Adrenal gland (tissue), 9 donors: ENCODE measurements at regions not wholly inside any gene's neighbourhood (a gene's known extent, or its start where the extent isn't known, plus 50 kb on each side); places are given as distances from the start of the nearest gene placed in this dataset.

Experiments
- DNase-seq, 7 donors: peaks; one replicate each; pipeline ENCODE4 v3.0.0-alpha.2; 2019 to 2020
- H3K27ac ChIP-seq, 5 donors: fragments of 200-600 bp; sonication (generic) in 4 of 5; 1 replicate in 3 of 5; 2 replicates in 2 of 5; pipeline versions ENCODE4 v1.5.1 to v1.8.0; 2016 to 2020; ENCODE audit warnings: mild to moderate bottlenecking in 1 of 5
- H3K27me3 ChIP-seq: fragments of 200-600 bp; 2 replicates; pipeline ENCODE4 v1.8.0; 2021
- H3K36me3 ChIP-seq, 2 donors: fragments of 200-600 bp; replicated peaks in 1 of 2; 1 replicate in 1 of 2; 2 replicates in 1 of 2; pipeline versions ENCODE4 v1.5.1 to v1.8.0; 2018 to 2022
- H3K4me1 ChIP-seq, 2 donors: fragments of 200-600 bp; replicated peaks in 1 of 2; 1 replicate in 1 of 2; 2 replicates in 1 of 2; pipeline versions ENCODE4 v1.5.1 to v1.8.0; 2018 to 2021
- H3K4me3 ChIP-seq, 4 donors: fragments of 200-600 bp; sonication (generic) in 3 of 4; one replicate each; pipeline ENCODE4 v1.5.1; 2016 to 2018
- H3K9me3 ChIP-seq, 3 donors: fragments of 200-600 bp; sonication (generic) in 1 of 3; replicated peaks in 1 of 3; 1 replicate in 2 of 3; 2 replicates in 1 of 3; pipeline versions ENCODE4 v1.5.1 to v1.8.0; 2016 to 2021
- POLR2A ChIP-seq, 2 donors: fragments of 450-650 bp; IDR thresholded peaks; one replicate each; pipeline ENCODE4 v1.6.1; 2017; ENCODE audit warnings: antibody characterized with exemption in 2 of 2, mild to moderate bottlenecking in 2 of 2, moderate library complexity in 1 of 2
- WGBS, 4 donors: extraction: QIAGEN DNeasy Blood & Tissue Kit in 2 of 4; methylation state at CpG; one replicate each; pipeline versions ENCODE4 v1.1.5 to v1.1.7; 2013 to 2017; 5-methylcytosine and 5-hydroxymethylcytosine counted together
- intact Hi-C, 2 donors: fragments of 100-400 bp; cut with DNase I; formaldehyde crosslinking; loops; one replicate each; pipeline versions ENCODE4 v1.14.1 to v1.15.0; 2022 to 2023
- TF ChIP-seq, protein P1 (sequence below), 6 experiments: fragments of 450-650 bp in 4 of 6; fragments of 200-600 bp in 2 of 6; sonication (generic) in 1 of 6; IDR thresholded peaks; 1 replicate in 5 of 6; 2 replicates in 1 of 6; pipeline versions ENCODE4 v1.5.1 to v1.8.0; 2016 to 2021; ENCODE audit warnings: antibody characterized with exemption in 6 of 6, mild to moderate bottlenecking in 2 of 6, moderate library complexity in 1 of 6
- donor health status: healthy with polysubstance abuse.
- donor health status: Bipolar disorder and iron deficiency.
- donor health status: DM: yes; HTN: yes; CAD: no.
- donor health status: DM: no; HTN: no; CAD: no.
- donor health status: DM: no; HTN: no; CAD: no.

DNA sequence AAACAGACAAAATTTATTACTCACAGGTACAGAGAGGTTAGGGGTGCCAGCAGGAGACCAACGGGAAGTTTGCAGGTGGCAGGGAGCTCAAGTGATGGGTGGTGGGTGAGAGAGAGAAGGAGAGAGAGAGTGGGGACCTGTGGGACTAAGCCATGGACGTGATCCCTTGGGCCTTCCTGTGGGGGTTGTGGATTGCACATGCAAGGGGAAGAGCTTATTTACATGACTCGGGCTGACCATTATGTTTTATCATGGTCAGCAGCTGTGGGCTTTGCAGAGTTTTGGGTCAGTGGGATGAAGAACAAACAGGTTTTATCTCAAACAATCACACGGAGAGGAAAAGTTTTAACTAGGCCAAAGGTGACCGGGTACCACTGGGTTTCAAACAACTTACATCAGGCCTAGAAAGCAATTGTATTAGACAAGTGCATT, 156.2 kb upstream of the EXOC2 start:
- H3K36me3 ChIP-seq: no peaks in the 10 kb centered on the region
- H3K27ac ChIP-seq: no peak overlapping the region
- DNase-seq: no peak
- intact Hi-C loops: no loop called here
- no peaks in the 10 kb centered on the region for H3K4me1 ChIP-seq
- 69 to 81% (median 73%) methylated on average over 5 of the region's 5 CpGs for WGBS, 4 donors
- no peaks in the 10 kb centered on the region for H3K27me3 ChIP-seq
- TF ChIP-seq, protein P1, sequence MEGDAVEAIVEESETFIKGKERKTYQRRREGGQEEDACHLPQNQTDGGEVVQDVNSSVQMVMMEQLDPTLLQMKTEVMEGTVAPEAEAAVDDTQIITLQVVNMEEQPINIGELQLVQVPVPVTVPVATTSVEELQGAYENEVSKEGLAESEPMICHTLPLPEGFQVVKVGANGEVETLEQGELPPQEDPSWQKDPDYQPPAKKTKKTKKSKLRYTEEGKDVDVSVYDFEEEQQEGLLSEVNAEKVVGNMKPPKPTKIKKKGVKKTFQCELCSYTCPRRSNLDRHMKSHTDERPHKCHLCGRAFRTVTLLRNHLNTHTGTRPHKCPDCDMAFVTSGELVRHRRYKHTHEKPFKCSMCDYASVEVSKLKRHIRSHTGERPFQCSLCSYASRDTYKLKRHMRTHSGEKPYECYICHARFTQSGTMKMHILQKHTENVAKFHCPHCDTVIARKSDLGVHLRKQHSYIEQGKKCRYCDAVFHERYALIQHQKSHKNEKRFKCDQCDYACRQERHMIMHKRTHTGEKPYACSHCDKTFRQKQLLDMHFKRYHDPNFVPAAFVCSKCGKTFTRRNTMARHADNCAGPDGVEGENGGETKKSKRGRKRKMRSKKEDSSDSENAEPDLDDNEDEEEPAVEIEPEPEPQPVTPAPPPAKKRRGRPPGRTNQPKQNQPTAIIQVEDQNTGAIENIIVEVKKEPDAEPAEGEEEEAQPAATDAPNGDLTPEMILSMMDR (IDR thresholded peaks at IDR 0.05): no peak
- H3K9me3 ChIP-seq: no peaks in the 10 kb centered on the region
- no peak overlapping the region for H3K4me3 ChIP-seq

DNA sequence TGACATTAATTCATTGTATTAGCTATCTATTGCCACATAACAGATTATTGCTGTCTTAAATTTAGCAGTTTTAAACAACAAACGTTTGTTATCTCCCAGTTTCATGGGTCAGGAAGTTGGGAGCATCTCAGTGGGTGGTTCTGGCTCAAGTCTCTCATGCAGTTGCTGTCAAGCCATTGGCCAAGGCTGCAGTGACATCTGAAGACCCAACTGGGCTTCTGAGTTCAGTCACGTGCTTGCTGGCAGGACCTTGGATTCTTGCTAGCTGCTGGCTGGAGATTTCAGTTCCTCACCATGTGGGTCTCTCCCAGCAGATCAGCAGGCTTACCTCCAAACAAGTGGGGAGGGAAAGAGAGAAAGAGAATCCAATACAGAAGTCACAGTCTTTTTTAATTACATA, 152.6 kb upstream of the EXOC2 start:
- intact Hi-C loops: no loop called here
- no peak for DNase-seq
- 15 to 28% (median 23%) methylated on average over 2 of the region's 2 CpGs for WGBS, 4 donors
- Histone ChIP-seq H3K4me1 (no peaks in the 10 kb centered on the region), H3K9me3 (no peaks in the 10 kb centered on the region), H3K36me3 (no peaks in the 10 kb centered on the region), H3K27me3 (peaks cover 4% of the 10 kb centered on the region), H3K27ac (no peak overlapping the region), H3K4me3 (no peak overlapping the region)
- TF ChIP-seq, protein P1 (IDR thresholded peaks at IDR 0.05): no peak
- no peak for TF ChIP-seq POLR2A (IDR thresholded peaks at IDR 0.05)

DNA sequence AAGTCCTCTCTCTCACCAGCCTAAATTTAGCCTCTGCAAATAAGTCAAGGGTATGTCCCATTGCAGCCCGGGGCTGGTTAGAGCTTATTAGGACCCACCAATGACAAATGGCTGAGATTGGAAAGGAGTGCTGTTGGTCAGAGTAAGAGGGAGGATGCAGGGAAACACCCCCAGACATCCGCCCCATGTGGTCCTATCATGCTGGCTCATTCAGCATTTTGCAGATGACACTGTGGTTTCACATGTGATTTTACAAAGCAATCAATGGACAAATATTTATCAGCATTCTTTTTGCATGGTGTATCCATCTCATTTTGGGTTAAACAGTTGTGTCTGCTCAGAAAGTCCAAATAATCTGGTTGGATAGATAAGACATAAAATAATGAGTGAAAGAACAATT, 152.2 kb upstream of the EXOC2 start:
- H3K4me3 ChIP-seq: no peak overlapping the region
- H3K27me3 ChIP-seq: peaks cover 4% of the 10 kb centered on the region
- no peak for DNase-seq
- H3K9me3 ChIP-seq: no peaks in the 10 kb centered on the region
- TF ChIP-seq, protein P1 (IDR thresholded peaks at IDR 0.05): no peak
- TF ChIP-seq POLR2A (IDR thresholded peaks at IDR 0.05): no peak
- H3K4me1 ChIP-seq: no peaks in the 10 kb centered on the region
- intact Hi-C loops: no loop called here
- H3K36me3 ChIP-seq: no peaks in the 10 kb centered on the region
- WGBS, 4 donors: 70 to 85% (median 76%) methylated on average over 2 of the region's 2 CpGs
- no peak overlapping the region for H3K27ac ChIP-seq

DNA sequence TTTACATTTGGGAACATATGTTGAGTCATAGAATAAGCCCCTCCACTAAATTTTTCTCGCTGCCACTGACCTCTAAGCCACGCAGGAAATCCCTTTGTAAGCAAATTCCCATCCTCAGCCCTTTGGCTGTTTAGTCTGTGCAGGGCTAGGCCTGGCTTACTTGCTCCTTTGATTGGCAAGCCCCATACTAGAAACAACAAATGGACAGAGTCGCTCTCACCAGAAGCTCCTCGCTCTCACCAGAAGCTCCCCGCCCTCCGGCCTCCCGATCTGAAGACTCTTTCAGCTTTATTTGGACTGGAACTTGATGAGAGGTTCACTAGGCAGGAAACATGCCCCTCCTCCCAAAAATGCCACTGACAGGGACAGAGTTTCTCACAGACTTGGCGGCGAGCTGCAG, 149.2 kb upstream of the EXOC2 start:
- intact Hi-C loops: no loop called here
- Histone ChIP-seq H3K4me3 (no peak overlapping the region), H3K9me3 (no peaks in the 10 kb centered on the region), H3K36me3 (no peaks in the 10 kb centered on the region), H3K4me1 (no peaks in the 10 kb centered on the region), H3K27me3 (peaks cover 4% of the 10 kb centered on the region), H3K27ac (no peak overlapping the region)
- TF ChIP-seq POLR2A (IDR thresholded peaks at IDR 0.05): no peak
- TF ChIP-seq, protein P1 (IDR thresholded peaks at IDR 0.05): no peak
- DNase-seq: no peak
- 51 to 67% (median 62%) methylated on average over 9 of the region's 9 CpGs for WGBS, 4 donors
